ENCODE measurements at regions not wholly inside any gene's neighbourhood (a gene's known extent, or its start where the extent isn't known, plus 50 kb on each side); places are given as distances from the start of the nearest gene placed in this dataset.

DNA sequence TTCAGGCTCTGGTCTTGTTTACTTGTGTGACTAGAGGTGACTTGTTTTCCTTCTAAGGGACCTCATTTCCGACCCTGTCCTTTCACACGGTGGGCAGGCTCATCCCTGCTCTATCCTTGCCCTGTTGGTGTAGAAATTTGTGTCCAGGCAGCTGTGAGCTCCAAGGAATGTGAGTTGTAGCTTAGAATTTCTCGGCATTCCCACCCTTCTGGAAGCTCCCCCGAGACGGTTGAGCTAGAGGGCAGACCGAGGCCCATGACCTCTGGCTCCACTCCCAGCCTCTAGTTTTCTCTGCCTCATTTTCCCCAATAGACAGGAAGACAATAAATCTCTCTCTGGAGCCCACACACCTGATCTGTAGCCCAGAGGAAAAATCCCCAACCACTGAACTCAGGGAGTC, 100.9 kb downstream of the NAV1 start:
- no peak for TF ChIP-seq POLR2A (IDR thresholded peaks at IDR 0.05)
- TF ChIP-seq, protein P1, sequence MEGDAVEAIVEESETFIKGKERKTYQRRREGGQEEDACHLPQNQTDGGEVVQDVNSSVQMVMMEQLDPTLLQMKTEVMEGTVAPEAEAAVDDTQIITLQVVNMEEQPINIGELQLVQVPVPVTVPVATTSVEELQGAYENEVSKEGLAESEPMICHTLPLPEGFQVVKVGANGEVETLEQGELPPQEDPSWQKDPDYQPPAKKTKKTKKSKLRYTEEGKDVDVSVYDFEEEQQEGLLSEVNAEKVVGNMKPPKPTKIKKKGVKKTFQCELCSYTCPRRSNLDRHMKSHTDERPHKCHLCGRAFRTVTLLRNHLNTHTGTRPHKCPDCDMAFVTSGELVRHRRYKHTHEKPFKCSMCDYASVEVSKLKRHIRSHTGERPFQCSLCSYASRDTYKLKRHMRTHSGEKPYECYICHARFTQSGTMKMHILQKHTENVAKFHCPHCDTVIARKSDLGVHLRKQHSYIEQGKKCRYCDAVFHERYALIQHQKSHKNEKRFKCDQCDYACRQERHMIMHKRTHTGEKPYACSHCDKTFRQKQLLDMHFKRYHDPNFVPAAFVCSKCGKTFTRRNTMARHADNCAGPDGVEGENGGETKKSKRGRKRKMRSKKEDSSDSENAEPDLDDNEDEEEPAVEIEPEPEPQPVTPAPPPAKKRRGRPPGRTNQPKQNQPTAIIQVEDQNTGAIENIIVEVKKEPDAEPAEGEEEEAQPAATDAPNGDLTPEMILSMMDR (IDR thresholded peaks at IDR 0.05): no peak
